OCI-LY1 (cell line): ENCODE measurements at regions not wholly inside any gene's neighbourhood (a gene's known extent, or its start where the extent isn't known, plus 50 kb on each side); places are given as distances from the start of the nearest gene placed in this dataset.

Experiments
- EZH2 ChIP-seq: fragments of 200-600 bp; sonication (generic), shearing (Covaris generic); IDR thresholded peaks from 2 replicates; pipeline ENCODE4 v1.8.0; 2017; ENCODE audit warnings: borderline replicate concordance, mixed run types, mild to moderate bottlenecking, antibody characterized with exemption, low read length, moderate library complexity, mixed read lengths
- TF ChIP-seq, protein P1 (sequence below): fragments of 200-600 bp; sonication (generic), shearing (Covaris generic); IDR thresholded peaks from 2 replicates; pipeline ENCODE4 v1.5.1; 2017; ENCODE audit warnings: mild to moderate bottlenecking, antibody characterized with exemption, low read length, moderate library complexity, mixed read lengths

DNA sequence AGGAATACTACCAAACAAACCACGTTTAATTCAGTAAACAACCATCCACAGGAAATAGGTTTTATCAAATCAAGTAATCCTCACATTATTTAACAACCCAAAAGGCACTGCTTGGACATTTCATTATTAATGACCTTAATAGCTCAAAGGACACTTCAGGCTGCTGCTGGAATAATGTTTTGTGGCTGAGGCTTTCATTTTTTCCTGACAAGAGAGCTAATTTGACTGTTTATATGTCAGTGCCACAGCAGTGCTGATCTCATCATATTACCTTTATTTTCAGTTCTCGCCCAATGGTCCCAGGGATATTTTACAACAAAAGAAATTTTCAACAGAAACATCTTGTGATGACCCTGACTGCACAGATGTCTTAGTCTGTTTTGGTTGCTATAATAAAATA lies 589.8 kb upstream of the GRAMD2B start:
- TF ChIP-seq, protein P1, sequence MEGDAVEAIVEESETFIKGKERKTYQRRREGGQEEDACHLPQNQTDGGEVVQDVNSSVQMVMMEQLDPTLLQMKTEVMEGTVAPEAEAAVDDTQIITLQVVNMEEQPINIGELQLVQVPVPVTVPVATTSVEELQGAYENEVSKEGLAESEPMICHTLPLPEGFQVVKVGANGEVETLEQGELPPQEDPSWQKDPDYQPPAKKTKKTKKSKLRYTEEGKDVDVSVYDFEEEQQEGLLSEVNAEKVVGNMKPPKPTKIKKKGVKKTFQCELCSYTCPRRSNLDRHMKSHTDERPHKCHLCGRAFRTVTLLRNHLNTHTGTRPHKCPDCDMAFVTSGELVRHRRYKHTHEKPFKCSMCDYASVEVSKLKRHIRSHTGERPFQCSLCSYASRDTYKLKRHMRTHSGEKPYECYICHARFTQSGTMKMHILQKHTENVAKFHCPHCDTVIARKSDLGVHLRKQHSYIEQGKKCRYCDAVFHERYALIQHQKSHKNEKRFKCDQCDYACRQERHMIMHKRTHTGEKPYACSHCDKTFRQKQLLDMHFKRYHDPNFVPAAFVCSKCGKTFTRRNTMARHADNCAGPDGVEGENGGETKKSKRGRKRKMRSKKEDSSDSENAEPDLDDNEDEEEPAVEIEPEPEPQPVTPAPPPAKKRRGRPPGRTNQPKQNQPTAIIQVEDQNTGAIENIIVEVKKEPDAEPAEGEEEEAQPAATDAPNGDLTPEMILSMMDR, result no peak
- no peak for TF ChIP-seq EZH2
